Activated gamma-delta T cell treated with Interleukin-2 at 50 U/mL for 16 hours (primary cell): ENCODE measurements at regions not wholly inside any gene's neighbourhood (a gene's known extent, or its start where the extent isn't known, plus 50 kb on each side); places are given as distances from the start of the nearest gene placed in this dataset.

Experiments
- DNase-seq: peaks from one replicate; pipeline ENCODE4 v3.0.0-alpha.2; 2020

- no peak for DNase-seq
These were observed 104.3 kb downstream of the EDN3 start for GRCh38 chr20:59404749-59405148.

- no peak for DNase-seq
These were observed 105.1 kb downstream of the EDN3 start for GRCh38 chr20:59405226-59406200.

GRCh38 chr20:59406446-59406845, 106.0 kb downstream of the EDN3 start:
- no peak for DNase-seq

DNA sequence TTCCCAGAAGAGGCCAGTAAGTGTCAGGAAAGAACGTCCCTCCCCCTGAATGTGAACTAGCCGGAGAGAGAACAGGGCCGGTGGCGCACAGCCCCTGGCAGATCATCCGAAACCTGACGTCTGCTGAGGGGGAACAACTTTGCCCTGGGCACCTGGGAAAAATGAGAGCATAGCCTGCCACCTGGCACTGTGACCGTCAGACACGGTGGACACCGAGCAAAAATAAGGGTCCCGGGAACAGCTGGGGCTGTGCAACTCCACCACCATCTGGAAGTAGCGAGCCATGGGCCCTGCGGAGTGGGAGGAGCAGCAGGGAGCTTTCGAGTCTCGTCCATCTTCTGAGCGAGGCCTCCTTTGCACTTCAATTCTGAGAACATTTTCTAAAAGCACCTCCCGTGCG, 110.8 kb downstream of the EDN3 start:
- DNase-seq, result no peak

GRCh38 chr20:59411589-59411988, 111.2 kb downstream of the EDN3 start:
- no peak for DNase-seq

- DNase-seq, result no peak
These were observed 111.8 kb downstream of the EDN3 start for GRCh38 chr20:59412181-59412580.

GRCh38 chr20:59412875-59413284, 112.5 kb downstream of the EDN3 start:
- no peak for DNase-seq

GRCh38 chr20:59413326-59413865, 113.0 kb downstream of the EDN3 start:
- DNase-seq, result no peak

- DNase-seq, result no peak
These were observed 114.7 kb downstream of the EDN3 start for GRCh38 chr20:59414936-59415623.

GRCh38 chr20:59416916-59417315, 116.5 kb downstream of the EDN3 start:
- no peak for DNase-seq

- no peak for DNase-seq
These were observed 120.7 kb downstream of the EDN3 start for GRCh38 chr20:59421089-59421488.

GRCh38 chr20:59421920-59422637, 121.7 kb downstream of the EDN3 start:
- DNase-seq, result no peak

- DNase-seq, result no peak
These were observed 122.6 kb downstream of the EDN3 start for GRCh38 chr20:59422872-59423544.

DNA sequence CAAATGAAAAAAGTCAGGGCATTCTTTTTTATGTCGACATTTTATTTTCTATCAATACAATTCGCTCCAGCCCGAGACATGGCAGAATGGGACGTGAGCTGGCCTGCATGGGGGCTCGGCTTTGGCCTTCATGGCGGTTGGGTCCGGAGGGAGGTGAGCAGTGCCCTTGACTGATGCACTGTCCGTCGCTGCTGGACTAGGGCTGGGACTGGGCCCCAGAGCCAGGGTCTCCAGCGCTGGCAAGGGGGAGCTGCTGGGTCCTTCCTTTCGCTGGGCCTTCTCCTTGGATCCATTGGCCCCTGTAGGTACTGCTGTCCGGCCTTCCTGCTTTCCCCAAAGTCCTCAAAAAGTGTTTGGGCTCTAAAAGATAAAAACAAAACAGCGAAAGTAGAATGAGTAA, 124.6 kb downstream of the EDN3 start:
- DNase-seq, result no peak

DNA sequence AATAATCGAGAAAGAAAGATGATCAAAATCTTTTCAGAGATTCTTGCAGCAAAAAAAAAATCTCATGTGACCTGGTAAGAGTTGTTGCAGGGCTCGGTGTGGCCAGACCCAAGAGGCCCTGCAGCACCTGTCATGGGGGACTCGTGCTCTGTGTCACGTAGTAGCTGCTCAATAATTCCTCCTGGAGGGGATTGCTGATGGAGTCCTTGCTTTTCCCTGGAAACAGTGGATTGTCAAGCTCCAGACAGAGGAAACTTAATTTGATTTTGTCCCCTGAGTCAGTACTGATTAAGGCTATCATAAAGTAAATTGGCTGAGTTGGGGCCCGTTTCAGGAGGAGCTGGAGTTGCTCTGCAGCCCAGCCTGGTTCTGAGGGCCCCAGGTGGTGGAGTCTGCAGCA, 125.2 kb downstream of the EDN3 start:
- DNase-seq, result no peak

GRCh38 chr20:59428006-59428405, 127.6 kb downstream of the EDN3 start:
- DNase-seq, result no peak

GRCh38 chr20:59428441-59429205, 128.2 kb downstream of the EDN3 start:
- DNase-seq, result no peak

DNA sequence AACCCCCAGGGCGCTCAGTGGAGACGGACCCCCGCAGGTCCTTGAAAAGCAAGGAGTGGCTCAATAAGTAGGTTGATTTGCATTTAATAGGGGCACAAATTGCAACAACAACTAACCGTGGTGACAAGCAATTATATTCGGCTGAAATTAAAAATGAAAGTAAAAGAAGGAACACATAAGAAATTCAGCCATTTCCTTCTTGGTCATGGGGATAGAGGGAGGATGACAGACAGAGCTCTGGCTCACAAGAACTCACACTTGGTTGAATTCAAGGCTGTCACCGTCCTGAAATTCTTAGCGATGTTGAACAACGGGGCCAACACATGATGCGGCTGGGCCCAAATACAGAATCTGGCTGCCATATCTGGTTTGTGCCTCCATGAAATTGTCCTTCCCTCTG, 129.0 kb downstream of the EDN3 start:
- DNase-seq, result no peak

DNA sequence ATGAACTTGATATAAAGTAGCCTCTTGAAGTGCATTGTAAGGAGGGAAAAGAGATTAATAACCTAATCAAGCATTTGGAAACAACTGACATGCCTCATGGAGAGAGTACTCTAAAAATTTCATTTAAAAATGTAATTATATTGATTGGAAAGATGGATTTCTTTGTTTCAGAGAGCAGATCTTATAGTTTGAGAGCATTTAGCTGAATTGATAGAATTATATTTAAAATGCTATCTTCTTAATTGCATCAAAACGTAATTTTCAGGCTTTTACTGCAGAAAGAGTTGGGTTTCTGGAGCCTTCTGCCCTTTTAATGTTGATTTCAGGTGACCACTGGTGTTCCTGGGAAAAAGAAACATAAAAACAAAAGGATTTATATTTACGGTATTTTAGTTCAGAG, 130.6 kb downstream of the EDN3 start:
- no peak for DNase-seq

GRCh38 chr20:59434960-59435359, 134.5 kb downstream of the EDN3 start:
- DNase-seq, result no peak

GRCh38 chr20:59435518-59435917, 135.1 kb downstream of the EDN3 start:
- DNase-seq, result no peak

GRCh38 chr20:59437601-59438031, 137.2 kb downstream of the EDN3 start:
- no peak for DNase-seq
